Suppressor macrophage (primary cell): ENCODE measurements at regions not wholly inside any gene's neighbourhood (a gene's known extent, or its start where the extent isn't known, plus 50 kb on each side); places are given as distances from the start of the nearest gene placed in this dataset.
"Not testable (repeated sequence)": the region's sequence is repeated elsewhere in the genome, so short reads cannot be mapped to it uniquely, and the experiment has no call there.

Experiments
- DNase-seq, 4 experiments: peaks; one replicate each; pipeline ENCODE4 v3.0.0-alpha.2; 2020 to 2022

DNA sequence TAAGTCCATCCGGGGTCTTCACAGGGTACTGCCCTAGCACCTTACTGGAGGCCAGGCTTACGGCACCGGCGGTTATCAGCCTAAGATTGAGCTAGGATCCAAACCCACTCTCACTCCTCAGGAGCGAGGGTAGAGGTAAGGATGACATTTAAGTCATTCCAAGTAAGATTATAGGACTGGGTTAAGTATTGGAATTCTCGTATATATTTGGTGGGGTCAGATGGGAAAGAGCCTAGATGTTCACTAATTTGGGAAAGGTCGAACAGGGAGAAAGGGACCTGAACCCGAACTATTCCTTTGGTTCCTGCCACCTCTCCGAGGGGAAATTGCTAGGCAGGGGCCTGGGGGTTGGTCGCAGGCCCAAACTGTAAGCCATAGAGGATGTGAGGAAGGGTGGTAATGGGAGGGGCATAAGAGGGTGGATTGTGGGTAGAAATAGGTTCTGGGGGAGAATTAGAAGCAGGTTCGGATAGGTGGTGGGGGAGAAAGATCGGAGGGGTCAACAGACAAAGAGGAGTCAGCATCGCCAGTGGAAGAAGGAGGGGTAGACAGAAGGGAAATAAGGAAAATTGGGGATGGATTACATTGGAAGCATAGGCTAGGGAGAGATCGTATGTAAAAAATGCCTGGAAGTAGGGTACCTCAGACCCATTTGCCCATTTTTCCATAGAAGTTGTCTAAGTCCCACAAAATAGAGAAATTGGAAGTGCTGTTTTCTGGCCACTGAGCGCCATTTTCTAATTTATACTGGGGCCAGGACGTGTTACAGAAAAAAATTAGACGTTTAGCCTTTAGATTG, 747.1 kb upstream of the ADGRB3 start:
- no peak for DNase-seq

GRCh38 chr6:67887419-67887746, 747.7 kb upstream of the ADGRB3 start:
- DNase-seq = no peak

GRCh38 chr6:67886840-67887292, 748.2 kb upstream of the ADGRB3 start:
- DNase-seq = no peak

DNA sequence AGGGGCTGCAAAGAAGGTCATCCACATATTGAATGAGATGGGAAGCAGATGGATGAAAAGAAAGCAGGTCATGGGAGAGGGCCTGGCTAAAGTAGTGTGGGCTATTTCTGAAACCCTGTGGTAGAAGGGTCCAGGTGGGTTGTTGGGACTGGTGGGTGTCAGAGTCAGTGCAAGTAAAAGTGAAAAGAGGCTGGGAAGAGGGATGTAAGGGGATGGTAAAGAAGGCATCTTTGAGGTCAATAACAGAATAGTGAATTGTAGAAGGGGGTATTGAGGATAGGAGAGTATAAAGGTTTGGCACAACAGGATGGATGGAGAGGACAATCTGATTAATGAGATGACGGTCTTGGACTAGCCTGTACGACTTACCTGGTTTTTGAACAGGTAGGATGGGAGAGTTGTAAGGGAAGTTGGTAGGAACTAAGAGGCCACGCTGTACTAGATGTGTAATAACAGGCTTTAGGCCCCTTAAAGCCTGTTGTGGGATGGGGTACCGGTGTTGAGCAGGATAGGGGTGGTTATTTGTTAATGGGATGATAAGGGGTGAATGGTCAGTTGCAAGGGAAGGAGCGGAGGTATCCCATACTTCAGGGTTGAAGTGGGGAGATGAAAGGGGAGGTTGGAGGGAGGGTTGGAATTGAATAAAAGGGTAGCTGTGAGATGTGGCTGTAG, 748.9 kb upstream of the ADGRB3 start:
- DNase-seq = no peak

- no peak for DNase-seq
Observed at GRCh38 chr6:67885081-67886033, 749.7 kb upstream of the ADGRB3 start.

DNA sequence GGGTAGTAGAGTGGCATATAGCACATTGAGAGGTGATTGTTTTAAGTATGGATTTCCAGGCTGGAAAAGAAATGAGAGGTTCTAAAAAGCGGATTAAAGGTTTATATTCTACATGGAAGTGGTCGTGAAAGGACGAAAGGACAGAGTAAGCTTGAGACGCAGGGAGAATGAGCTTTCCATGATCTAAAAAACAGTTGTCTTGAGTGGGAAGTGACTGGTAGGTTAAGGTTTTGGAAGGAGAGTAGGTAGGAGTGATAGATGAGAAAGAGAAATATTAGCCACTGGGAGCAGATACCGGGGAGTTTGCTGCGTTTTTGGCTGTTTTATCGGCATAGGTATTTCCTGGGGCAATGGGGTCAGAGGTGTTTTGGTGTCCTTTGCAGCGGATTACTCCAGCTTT, 750.6 kb upstream of the ADGRB3 start:
- DNase-seq = no peak

DNA sequence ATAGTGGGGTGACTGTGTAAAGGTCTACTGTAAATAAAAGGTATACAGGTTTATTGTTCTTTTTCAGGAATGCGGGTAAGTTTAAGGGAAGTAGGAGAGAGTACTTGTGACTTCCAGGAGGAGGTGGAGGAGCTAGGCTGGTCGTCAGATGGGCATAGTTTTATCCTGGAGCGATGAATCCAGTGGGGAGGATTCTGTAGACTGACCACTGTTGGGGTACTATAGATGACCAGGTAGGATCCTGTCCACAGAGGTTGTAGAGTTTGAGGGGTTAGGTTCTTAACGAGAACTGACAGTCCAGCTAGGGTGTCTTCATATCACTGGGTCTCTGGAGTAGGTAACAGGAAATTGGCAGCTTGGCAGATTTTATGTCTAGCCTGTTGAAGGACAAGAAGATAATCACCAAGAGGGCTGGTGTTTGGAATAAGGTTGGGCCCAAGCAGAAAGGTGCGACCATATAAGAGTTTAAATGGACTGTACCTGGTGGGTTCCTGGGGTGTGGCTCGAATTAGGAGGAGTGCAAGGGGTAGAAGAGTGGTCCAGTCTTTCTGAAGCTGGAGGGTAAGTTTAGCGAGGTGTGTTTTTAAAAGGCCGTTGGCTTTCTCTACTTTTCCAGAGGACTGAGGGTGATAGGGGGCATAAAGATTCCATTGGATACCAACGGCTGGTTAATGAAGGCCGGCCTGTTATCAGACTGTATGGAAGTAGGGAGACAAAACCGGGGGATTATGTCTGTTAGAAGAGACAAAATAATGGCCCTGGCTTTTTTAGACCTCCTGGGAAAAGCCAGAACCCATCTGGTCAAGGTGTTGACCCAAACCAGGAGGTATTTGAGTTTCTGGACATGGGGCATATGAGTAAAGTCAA, 751.3 kb upstream of the ADGRB3 start:
- DNase-seq = no peak

- no peak for DNase-seq
Observed at GRCh38 chr6:67882436-67883311, 752.4 kb upstream of the ADGRB3 start.

DNA sequence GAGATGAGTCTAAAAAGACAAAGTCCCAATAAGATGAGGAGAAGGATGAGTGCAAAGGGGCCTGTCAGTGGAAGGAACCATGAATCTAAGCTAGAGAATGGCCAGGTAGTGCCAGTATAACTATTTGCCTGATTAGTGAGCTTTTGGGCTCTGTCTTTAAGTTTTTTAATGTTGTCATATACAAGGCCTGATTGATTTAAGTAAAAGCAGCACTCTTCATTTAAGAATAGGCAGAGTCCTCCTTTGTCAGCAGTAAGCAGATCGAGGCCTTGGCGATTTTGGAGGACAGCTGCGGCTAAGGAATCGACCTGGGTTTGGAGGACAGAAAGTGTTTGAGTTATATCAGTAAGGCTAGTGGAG, 753.4 kb upstream of the ADGRB3 start:
- no peak for DNase-seq

DNA sequence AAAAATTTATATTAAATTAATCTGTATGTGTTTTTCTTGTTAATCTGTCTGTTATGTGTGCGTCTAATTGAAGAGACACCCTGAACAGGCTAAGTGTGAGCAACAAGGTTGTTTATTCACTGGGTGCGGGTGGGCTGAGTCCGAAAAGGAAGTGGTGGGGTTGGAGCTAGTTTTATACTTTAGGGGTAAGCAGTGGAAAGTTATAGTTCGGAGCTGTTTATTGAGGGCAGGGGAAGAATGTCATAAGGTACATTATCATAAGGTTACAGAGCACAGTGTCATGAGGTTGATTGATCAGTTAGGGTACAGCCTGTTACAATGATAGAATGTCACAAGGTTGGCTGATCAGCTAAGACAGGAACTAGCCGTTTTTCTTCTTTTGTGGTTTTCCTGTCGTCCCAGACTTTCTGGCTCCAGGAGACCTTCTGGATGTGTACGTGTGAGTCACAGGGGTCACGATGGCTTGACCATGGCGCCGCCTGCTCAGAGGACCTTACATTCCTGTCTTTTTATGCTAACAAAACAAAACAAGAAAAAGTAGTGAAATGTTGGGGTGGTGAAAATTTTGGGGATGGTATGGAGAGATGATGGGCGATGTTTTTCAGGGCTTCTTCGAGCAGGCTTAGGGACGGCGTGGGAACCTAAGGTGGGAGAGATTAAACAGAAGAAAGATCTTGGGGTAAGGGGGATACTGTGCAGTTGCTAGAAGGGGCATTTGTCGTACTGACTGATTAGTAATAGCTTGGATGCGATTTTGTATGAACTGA, 754.0 kb upstream of the ADGRB3 start:
- no peak for DNase-seq

- DNase-seq = not testable (repeated sequence)
Observed at GRCh38 chr6:67880343-67880742, 754.7 kb upstream of the ADGRB3 start.

DNA sequence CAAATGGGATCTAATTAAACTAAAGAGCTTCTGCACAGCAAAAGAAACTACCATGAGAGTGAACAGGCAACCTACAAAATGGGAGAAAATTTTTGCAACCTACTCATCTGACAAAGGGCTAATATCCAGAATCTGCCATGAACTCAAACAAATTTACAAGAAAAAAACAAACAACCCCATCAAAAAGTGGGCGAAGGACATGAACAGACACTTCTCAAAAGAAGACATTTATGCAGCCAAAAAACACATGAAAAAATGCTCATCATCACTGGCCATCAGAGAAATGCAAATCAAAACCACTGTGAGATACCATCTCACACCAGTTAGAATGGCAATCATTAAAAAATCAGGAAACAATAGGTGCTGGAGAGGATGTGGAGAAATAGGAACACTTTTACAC, 755.2 kb upstream of the ADGRB3 start:
- not testable (repeated sequence) for DNase-seq

GRCh38 chr6:67879105-67879904, 755.8 kb upstream of the ADGRB3 start:
- DNase-seq = not testable (repeated sequence)

DNA sequence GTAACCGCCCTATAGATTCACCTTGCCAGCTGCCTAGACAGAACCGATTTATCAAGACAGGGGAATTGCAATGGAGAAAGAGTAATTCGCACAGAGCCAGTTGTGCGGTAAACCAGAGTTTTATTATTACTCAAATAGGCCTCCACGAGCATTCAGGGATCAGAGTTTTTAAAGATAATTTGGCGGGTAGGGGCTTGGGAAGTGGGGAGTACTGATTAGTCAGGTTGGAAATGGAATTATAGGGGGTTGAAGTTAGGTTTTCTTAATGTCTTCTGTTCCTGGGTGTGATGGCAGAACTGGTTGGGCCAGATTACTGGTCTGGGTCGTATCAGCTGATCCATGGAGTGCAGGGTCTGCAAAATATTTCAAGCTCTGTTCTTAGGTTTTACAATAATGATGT, 756.9 kb upstream of the ADGRB3 start:
- DNase-seq = not testable (repeated sequence)

GRCh38 chr6:67877288-67877687, 757.8 kb upstream of the ADGRB3 start:
- DNase-seq = no peak

GRCh38 chr6:67875877-67876383, 759.2 kb upstream of the ADGRB3 start:
- no peak for DNase-seq

DNA sequence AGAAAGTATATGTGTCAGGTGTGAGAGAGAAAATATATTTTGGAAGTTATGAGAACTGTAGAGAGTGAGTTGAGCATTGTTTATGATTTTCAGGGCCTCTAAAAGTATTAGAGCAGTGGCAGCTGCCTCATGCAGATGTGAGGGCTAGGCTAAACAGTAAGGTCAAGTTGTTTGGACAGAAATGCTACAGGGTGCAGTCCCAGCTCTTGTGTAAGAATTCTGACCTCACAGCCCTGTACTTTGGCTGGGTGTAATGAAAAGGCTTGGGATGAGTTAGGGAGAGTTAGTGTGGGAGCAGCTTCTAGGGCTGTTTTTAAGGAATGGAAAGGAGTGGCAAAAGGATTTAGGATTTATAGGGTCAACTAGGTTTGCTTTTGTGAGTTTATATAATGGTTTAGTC, 764.8 kb upstream of the ADGRB3 start:
- no peak for DNase-seq

GRCh38 chr6:67863346-67863745, 771.7 kb upstream of the ADGRB3 start:
- no peak for DNase-seq

DNA sequence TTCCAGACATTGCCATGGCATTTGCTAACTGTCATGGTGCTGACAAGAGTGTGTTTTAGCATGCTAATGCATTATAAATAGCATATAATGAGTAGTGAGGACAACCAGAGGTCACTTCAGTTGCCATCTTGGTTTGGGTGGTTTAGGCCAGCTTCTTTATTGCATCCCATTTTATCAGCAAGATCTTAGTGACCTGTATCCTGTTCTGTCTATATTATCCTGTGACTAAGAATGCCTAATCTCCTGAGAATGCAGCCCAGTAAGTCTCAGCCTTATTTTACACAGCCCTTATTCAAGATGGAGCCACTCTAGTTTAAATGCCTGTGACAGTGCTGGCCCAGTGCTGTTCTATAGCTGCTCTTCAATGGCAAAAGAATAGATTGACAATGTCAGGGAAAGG, 781.0 kb upstream of the ADGRB3 start:
- DNase-seq = no peak
